ENCODE measurements at regions not wholly inside any gene's neighbourhood (a gene's known extent, or its start where the extent isn't known, plus 50 kb on each side); places are given as distances from the start of the nearest gene placed in this dataset.

DNA sequence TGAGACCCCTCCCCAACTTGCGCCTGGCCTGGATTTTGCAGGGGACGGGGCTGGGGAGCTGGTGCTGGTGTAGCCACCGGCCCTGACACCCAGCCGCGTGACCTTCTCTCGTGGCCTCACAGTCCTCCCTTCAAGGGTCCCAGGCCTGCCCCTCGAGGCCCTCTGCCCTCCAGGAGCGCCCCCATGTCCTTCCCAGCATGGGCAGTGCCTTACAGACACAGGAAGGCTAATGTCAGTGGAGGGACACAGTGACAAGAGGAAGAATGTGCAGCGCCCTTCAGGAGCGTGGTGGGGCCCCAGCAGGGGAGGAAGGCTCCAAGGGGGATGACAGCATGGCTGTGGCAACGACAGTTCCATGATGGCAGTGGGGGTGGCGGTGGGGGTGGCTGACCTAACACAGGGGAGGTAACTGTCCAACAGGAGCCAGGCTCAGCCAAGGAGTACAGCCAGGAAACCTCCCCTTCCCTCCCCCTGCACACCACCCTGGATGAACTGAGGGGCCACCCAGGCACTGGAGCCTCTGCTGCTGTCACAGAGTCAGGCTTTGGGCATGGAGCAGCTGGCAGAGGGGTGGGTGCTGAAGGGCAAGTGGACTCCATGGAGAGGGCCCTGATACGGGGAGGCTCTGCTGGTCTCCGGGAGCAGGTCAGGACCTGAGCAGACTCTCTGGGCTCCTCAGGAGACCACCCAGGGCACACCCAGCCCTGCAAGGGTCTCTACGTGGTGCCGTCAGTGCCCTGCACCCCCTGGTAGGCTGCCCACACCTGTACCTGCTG, 76.0 kb upstream of the RET start:
- no peaks in the 10 kb centered on the region for H3K4me1 Mint-ChIP-seq
- no peaks in the 10 kb centered on the region for H3K27me3 Mint-ChIP-seq
- no peak overlapping the region for H3K4me3 Mint-ChIP-seq
- peaks cover 3% of the 10 kb centered on the region for H3K36me3 Mint-ChIP-seq
- no peak overlapping the region for H3K27ac Mint-ChIP-seq
- H3K9me3 Mint-ChIP-seq: no peaks in the 10 kb centered on the region

DNA sequence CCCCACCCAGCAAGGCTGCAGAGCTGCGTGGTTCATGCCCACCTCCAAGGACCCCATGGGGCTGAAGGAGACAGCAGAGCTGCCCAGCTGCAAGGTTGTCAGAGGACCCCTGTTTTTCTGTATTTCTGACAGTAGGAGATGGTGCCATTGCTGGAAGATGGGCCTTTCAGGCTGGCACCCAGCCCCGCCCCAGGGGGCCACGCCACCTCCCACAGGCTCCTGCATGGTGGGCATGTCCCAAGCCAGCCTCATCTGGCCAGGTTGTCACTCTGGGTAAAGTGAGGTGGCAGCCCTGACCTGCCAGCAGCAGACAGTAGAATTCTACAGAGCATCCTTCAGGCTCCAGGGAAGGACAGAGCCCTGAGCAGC, 75.5 kb upstream of the RET start:
- Mint-ChIP-seq H3K27me3 (no peaks in the 10 kb centered on the region), H3K4me3 (no peak overlapping the region), H3K36me3 (peaks cover 3% of the 10 kb centered on the region), H3K27ac (no peak overlapping the region), H3K9me3 (no peaks in the 10 kb centered on the region), H3K4me1 (no peaks in the 10 kb centered on the region)

DNA sequence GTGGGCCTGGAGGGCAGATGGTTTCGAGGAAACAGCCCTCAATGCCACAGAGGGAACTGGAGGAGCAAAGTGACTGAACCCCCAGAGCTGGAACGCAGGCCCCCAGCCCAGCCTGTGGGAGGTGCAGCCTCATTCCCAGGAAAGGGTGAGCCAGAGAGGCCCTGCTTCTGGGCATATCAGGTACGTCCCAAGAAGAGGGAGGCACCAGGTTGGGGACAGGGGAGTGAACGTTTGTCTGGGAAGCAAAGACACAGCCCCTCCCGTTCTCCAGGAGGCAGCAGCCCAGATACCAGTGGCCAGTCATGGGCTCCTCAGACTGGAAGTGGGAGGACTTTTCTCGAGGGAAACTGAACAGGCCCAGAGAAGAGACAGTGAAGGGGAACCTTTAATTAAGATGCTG, 74.3 kb upstream of the RET start:
- Mint-ChIP-seq H3K4me3 (no peak overlapping the region), H3K9me3 (no peaks in the 10 kb centered on the region), H3K4me1 (no peaks in the 10 kb centered on the region), H3K27me3 (peaks cover 2% of the 10 kb centered on the region), H3K36me3 (peaks cover 3% of the 10 kb centered on the region), H3K27ac (no peak overlapping the region)

DNA sequence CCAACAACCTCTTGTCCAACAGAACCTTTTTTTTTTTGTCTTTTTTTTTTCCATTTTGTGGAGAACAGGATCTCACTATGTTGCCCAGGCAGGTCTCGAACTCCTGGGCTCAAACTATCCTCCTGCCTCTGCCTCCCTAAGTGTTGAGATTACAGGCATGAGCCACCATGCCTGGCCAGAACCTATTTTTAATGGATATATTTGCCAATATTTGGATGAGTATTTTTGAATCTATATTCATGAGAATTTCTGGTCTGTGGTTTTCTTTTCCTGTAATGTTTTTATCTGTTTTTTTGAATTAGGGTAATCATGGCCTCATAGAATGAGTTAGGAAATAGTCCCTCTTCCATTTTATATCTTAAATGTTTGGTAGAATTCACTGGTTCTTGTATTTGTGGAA, 70.4 kb upstream of the RET start:
- H3K4me1 Mint-ChIP-seq: no peaks in the 10 kb centered on the region
- H3K36me3 Mint-ChIP-seq: peaks cover 3% of the 10 kb centered on the region
- no peaks in the 10 kb centered on the region for H3K9me3 Mint-ChIP-seq
- H3K4me3 Mint-ChIP-seq: no peak overlapping the region
- peaks cover 5% of the 10 kb centered on the region for H3K27me3 Mint-ChIP-seq
- H3K27ac Mint-ChIP-seq: no peak overlapping the region

DNA sequence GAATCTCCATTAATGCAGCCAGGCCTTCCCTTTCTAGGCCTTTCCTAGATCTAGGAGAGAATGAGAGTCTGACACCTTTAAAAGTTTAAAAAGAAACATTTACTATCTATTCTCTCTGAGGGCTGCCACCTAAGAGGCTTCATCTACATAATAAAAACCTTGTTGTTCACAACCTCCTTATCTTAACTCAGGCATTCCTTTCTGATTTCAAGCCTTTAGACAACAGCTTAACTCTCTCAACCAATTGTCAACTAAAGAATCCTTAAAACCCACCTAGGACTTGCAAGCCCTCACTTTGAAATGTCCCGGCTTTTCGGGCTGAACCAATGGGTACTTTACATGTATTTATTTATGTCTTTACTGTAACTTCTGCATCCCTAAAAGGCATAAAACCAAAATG, 64.3 kb upstream of the RET start:
- Mint-ChIP-seq H3K27me3 (peaks cover 3% of the 10 kb centered on the region), H3K27ac (no peak overlapping the region), H3K4me3 (no peak overlapping the region), H3K4me1 (peaks cover 0 to 4% (median 0%) of the 10 kb centered on the region in 3 donors), H3K36me3 (no peaks in the 10 kb centered on the region), H3K9me3 (peaks cover 0 to 4% (median 2%) of the 10 kb centered on the region in 3 donors)

DNA sequence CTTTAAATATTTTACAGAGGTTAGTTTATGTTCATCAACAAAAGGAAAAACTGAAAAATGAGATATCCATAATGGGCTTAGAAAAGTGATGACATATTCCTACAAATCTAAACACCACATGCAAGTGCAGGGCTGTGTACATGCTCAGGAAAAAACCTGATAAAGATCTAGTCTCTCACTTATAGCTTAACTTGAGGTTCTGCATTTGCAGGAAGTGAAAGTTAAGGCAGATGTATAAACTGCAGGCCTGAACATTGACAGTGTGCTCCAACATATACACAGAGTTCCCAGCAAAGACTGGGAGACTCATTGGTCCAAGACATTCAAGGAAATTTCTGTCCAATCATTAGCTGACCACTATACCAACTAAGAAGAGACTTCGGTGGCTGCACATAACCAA, 63.8 kb upstream of the RET start:
- Mint-ChIP-seq H3K27me3 (peaks cover 3% of the 10 kb centered on the region), H3K4me3 (no peak overlapping the region), H3K4me1 (peaks cover 0 to 4% (median 0%) of the 10 kb centered on the region in 3 donors), H3K36me3 (no peaks in the 10 kb centered on the region), H3K27ac (no peak overlapping the region), H3K9me3 (peaks cover 0 to 4% (median 2%) of the 10 kb centered on the region in 3 donors)

DNA sequence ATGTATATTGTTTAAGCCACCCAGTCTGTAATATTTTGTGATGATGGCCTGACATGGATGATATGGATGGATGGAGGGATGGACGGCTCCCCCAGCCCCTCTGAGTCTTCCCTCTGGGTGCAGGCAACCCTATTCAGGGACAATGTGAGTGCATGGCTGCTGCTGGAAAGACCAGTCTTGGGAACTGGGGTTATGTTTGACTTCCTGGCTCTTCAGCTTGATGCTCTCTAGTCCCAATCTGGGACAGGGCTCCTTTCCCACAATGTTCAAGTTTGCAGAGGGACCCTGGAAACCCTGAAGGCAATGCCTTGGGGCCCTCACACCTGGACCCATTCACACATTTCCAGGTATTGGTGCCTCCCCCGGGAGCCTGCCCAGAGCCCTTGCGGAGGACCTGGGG, 52.3 kb upstream of the RET start:
- H3K27me3 Mint-ChIP-seq: peaks cover 11% of the 10 kb centered on the region

DNA sequence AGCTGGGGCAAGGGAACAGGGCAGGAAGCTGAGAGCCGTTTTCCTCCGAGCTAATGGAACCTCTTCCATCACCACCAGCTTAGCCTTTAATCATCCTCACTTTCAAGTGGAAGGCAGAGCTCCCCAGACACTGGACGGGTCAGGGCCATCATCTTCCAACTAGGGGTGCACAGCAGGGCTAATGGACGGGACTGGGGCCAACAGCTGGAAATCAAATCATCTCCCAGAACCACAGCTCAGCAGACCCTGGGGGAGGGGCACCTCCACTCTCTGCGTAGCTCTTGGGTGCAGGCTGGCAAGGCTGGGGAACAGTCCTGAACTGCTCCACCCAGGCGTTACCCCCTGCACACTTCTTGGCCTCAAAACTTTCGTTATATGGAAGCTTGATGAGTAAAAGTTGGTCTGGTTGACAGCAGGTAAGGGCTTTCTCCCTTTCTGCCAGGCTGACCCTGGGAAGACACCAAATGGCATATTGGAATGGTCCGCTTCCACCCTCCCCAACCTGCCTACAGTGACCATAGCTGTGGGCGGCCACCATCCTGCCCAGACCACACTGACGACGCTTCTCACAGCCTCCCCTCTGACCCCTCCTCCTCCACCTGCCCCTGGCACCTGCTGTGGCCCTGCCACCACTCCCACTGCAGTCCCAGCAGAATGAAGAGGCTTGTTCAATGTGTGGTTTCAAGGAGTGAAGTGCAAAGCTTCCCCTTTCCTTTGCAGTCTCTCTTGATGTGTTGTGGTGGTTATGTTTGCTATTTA, 51.7 kb upstream of the RET start:
- peak overlapping the region in 1 of 3 donors; percentile 53 for H3K27ac Mint-ChIP-seq
- H3K36me3 Mint-ChIP-seq: peaks cover 5% of the 10 kb centered on the region
- peaks cover 11% of the 10 kb centered on the region for H3K27me3 Mint-ChIP-seq
- H3K4me1 Mint-ChIP-seq: no peaks in the 10 kb centered on the region
- H3K9me3 Mint-ChIP-seq: peaks cover 0 to 3% (median 0%) of the 10 kb centered on the region in 3 donors
- H3K4me3 Mint-ChIP-seq: no peak overlapping the region

More for the DNA sequence above, 52.3 kb upstream of the RET start:
- no peaks in the 10 kb centered on the region for H3K9me3 Mint-ChIP-seq
- no peaks in the 10 kb centered on the region for H3K4me1 Mint-ChIP-seq
- peaks cover 5% of the 10 kb centered on the region for H3K36me3 Mint-ChIP-seq
- H3K27ac Mint-ChIP-seq: no peak overlapping the region
- no peak overlapping the region for H3K4me3 Mint-ChIP-seq

DNA sequence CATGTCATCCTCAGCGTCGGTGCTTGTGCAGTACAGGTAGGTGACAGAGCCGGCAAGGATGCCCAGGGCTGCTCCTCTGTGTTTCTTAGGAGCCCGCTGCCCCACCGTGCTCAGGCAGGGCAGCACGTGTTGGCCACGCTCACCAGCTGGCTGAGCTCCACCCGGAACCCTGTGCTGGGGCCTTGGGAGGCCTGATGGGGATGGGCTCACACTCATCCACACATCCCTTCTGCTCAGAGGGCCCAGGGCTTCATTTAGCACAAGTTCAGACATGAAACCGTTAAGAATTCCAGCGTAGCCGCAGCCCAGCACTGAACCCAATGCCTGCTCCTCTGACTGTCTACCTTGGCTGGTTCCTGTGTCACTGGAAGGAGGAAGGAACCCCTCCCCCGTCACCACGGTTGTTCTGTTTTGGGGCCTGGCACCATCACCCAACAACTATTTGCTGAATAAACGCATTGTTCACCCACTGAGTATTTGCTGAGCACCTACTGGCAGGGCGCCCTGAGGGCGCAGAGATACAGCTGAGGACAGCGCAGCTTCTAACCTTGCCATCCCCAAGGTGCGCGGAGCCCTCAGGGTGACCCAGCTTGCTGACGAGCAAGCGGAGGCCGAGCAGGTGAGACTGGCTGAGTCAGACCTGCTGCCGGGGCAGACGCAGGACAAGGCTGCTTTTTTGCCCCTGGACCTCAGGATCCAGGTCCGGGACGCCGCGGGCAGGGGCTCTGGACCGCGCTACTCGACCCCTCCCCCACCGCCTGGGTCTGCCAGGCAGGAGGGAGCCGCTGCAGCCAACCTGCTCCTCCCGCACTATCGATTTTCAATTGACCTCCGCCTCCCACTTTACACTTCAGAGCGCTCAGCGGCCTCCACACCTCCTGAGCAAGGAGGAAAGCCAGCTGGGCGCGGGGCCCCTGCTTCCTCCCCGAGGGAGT, 50.6 kb upstream of the RET start:
- Mint-ChIP-seq H3K27me3 (peaks cover 11% of the 10 kb centered on the region), H3K36me3 (peaks cover 7% of the 10 kb centered on the region), H3K27ac (no peak overlapping the region), H3K9me3 (peaks cover 0 to 7% (median 5%) of the 10 kb centered on the region in 3 donors), H3K4me1 (no peaks in the 10 kb centered on the region), H3K4me3 (no peak overlapping the region)
